Astrocyte of the cerebellum (primary cell): ENCODE measurements at regions not wholly inside any gene's neighbourhood (a gene's known extent, or its start where the extent isn't known, plus 50 kb on each side); places are given as distances from the start of the nearest gene placed in this dataset.
"Not testable (repeated sequence)": the region's sequence is repeated elsewhere in the genome, so short reads cannot be mapped to it uniquely, and the experiment has no call there.

ENCODE experiments used
- DNase-seq: peaks from one replicate; pipeline ENCODE4 v3.0.0-alpha.2; 2011; ENCODE audit warnings: low read depth
- H3K4me3 ChIP-seq: 2 replicates; pipeline ENCODE4 v1.5.1; 2011; ENCODE audit warnings: mild to moderate bottlenecking, low read depth, low read length, moderate library complexity
- CTCF ChIP-seq: IDR thresholded peaks from 2 replicates; pipeline ENCODE4 v1.5.1; 2012; ENCODE audit warnings: low read length, low read depth, moderate library complexity, mild to moderate bottlenecking; ENCODE audit errors: missing control alignments
- in situ Hi-C: cut with HindIII; loops from 2 replicates; pipeline ENCODE4 v1.10.0; 2017; ENCODE audit warnings: low sequenced_read_pairs

- DNase-seq, result no peak
- in situ Hi-C loops, result no loop called here
- no peak for TF ChIP-seq CTCF
- H3K4me3 ChIP-seq, result no peak overlapping the region
Measured at GRCh38 chr5:17411436-17412402, 86.3 kb upstream of the TAF11L2 start.

GRCh38 chr5:17412760-17413671, 85.0 kb upstream of the TAF11L2 start:
- H3K4me3 ChIP-seq, result no peak overlapping the region
- DNase-seq, result no peak
- no peak for TF ChIP-seq CTCF
- in situ Hi-C loops, result no loop called here

- no peak for DNase-seq
- no peak overlapping the region for H3K4me3 ChIP-seq
- in situ Hi-C loops, result no loop called here
- TF ChIP-seq CTCF, result no peak
Measured at GRCh38 chr5:17413691-17414090, 84.3 kb upstream of the TAF11L2 start.

- DNase-seq, result no peak
- TF ChIP-seq CTCF, result no peak
- no peak overlapping the region for H3K4me3 ChIP-seq
- in situ Hi-C loops, result no loop called here
Measured at GRCh38 chr5:17415321-17415758, 82.7 kb upstream of the TAF11L2 start.

- in situ Hi-C loops, H3K4me3 ChIP-seq, DNase-seq: not testable (repeated sequence)
Measured at GRCh38 chr5:17416374-17416773, 81.7 kb upstream of the TAF11L2 start.

GRCh38 chr5:17424674-17425073, 73.4 kb upstream of the TAF11L2 start:
- no peak for DNase-seq
- in situ Hi-C loops, result no loop called here
- no peak for TF ChIP-seq CTCF
- H3K4me3 ChIP-seq, result no peak overlapping the region
